HCT116 (cell line): ENCODE measurements at regions not wholly inside any gene's neighbourhood (a gene's known extent, or its start where the extent isn't known, plus 50 kb on each side); places are given as distances from the start of the nearest gene placed in this dataset.

Source experiments
- ATAC-seq: fragments of 200-7000 bp; cut with Tn5 transposase; 2 replicates; pipeline ENCODE4 v1.9.1; 2020; ENCODE audit warnings: mild to moderate bottlenecking, moderate library complexity
- BruUV-seq: library from RNA; stranded (reverse); fragments of 400-500 nt; replicated peaks from 2 replicates; lab custom pipeline; 2021; lab: Mats Ljungman, UMichigan
- CTCF ChIA-PET: fragments of 300-600 bp; sonication (Branson Sonifier 250); formaldehyde crosslinking; loops from one replicate; lab custom pipeline; 2021; ENCODE audit warnings: antibody characterized with exemption; lab: Charles Lee
- POLR2A ChIA-PET: fragments of 300-600, 350-600 bp; sonication (Branson Sonifier 250); formaldehyde crosslinking; loops from one replicate; lab custom pipeline; 2021; ENCODE audit warnings: antibody characterized with exemption; lab: Charles Lee
- RAD21 ChIA-PET, 2 experiments: fragments of 300-600 bp; sonication (Branson Sonifier 250); formaldehyde crosslinking; loops; one replicate each; lab custom pipeline; 2023; ENCODE audit warnings: low total read pairs in 2 of 2; ENCODE audit not compliant: uncharacterized antibody in 2 of 2, unreplicated experiment in 2 of 2, low non-redundant PET in 1 of 2; lab: Charles Lee
- DNase-seq: peaks from one replicate; pipeline ENCODE4 v3.0.0-alpha.2; 2010; ENCODE audit warnings: low read depth, low spot score
- H2AFZ ChIP-seq: fragments of 200-600 bp; shearing (Covaris generic), sonication (generic); 2 replicates; pipeline ENCODE4 v1.6.1; 2017; ENCODE audit warnings: low read depth, mixed run types, mixed read lengths, antibody characterized with exemption, low read length; ENCODE audit not compliant: poor library complexity, severe bottlenecking
- H3K27ac ChIP-seq: 2 replicates; pipeline ENCODE4 v1.5.1; 2012; ENCODE audit warnings: low read depth, low read length
- H3K27me3 ChIP-seq: fragments of 200-600 bp; sonication (generic); 2 replicates; pipeline ENCODE4 v1.6.1; 2016; ENCODE audit warnings: mixed run types, low read length, mixed read lengths; ENCODE audit not compliant: insufficient read depth
- H3K36me3 ChIP-seq, 2 experiments: fragments of 200-500 bp in 1 of 2; fragments of 200-600 bp in 1 of 2; sonication (Bioruptor generic) in 1 of 2; sonication (generic) in 1 of 2; 2 replicates each; pipeline versions ENCODE4 v1.5.1 to v1.6.1; 2014 to 2016; ENCODE audit warnings: low read length in 2 of 2, inconsistent platforms in 1 of 2, mixed read lengths in 1 of 2, mixed run types in 1 of 2; ENCODE audit not compliant: insufficient read depth in 2 of 2, control insufficient read depth in 1 of 2
- H3K4me1 ChIP-seq, 2 experiments: fragments of 200-600 bp in 1 of 2; sonication (generic) in 1 of 2; 2 replicates each; pipeline versions ENCODE4 v1.5.1 to v1.6.1; 2012 to 2017; ENCODE audit warnings: low read length in 2 of 2, inconsistent platforms in 1 of 2, mild to moderate bottlenecking in 1 of 2, mixed read lengths in 1 of 2, mixed run types in 1 of 2, moderate library complexity in 1 of 2; ENCODE audit not compliant: insufficient read depth in 2 of 2, control insufficient read depth in 1 of 2
- H3K4me2 ChIP-seq: fragments of 200-600 bp; sonication (generic); 2 replicates; pipeline ENCODE4 v1.6.1; 2017; ENCODE audit warnings: mixed run types, low read length, mixed read lengths
- H3K4me3 ChIP-seq, 2 experiments: fragments of 200-600 bp in 1 of 2; sonication (generic) in 1 of 2; replicated peaks in 1 of 2; 2 replicates each; pipeline ENCODE4 v1.5.1; 2011 to 2016; ENCODE audit warnings: low read length in 2 of 2, control low read depth in 1 of 2, low read depth in 1 of 2, mild to moderate bottlenecking in 1 of 2, mixed read lengths in 1 of 2, mixed run types in 1 of 2
- H3K79me2 ChIP-seq: fragments of 200-600 bp; sonication (generic); 2 replicates; pipeline ENCODE4 v1.6.1; 2017; ENCODE audit warnings: mild to moderate bottlenecking, mixed run types, low read length, moderate library complexity, mixed read lengths; ENCODE audit not compliant: insufficient read depth
- H3K9ac ChIP-seq: fragments of 200-600 bp; sonication (generic); 2 replicates; pipeline ENCODE4 v1.6.1; 2016; ENCODE audit warnings: low read length, mixed read lengths
- H3K9me2 ChIP-seq: fragments of 200-600 bp; sonication (generic), shearing (Covaris generic); 2 replicates; pipeline ENCODE4 v1.6.1; 2017; ENCODE audit warnings: mixed run types, mild to moderate bottlenecking, moderate library complexity; ENCODE audit not compliant: insufficient read depth
- H3K9me3 ChIP-seq, 2 experiments: fragments of 200-500 bp in 1 of 2; fragments of 200-600 bp in 1 of 2; sonication (Bioruptor generic) in 1 of 2; sonication (generic) in 1 of 2; 2 replicates each; pipeline ENCODE4 v1.6.1; 2014 to 2017; ENCODE audit warnings: low read length in 2 of 2, mixed read lengths in 2 of 2, inconsistent platforms in 1 of 2, low read depth in 1 of 2, mild to moderate bottlenecking in 1 of 2, mixed run types in 1 of 2, moderate library complexity in 1 of 2; ENCODE audit not compliant: control insufficient read depth in 1 of 2, insufficient read depth in 1 of 2
- H4K20me1 ChIP-seq: fragments of 200-600 bp; sonication (generic), shearing (Covaris generic); 2 replicates; pipeline ENCODE4 v1.6.1; 2017; ENCODE audit warnings: mixed run types, mild to moderate bottlenecking, moderate library complexity; ENCODE audit not compliant: insufficient read depth
- CBX3 ChIP-seq: IDR thresholded peaks from 2 replicates; pipeline ENCODE4 v1.6.1; 2012; ENCODE audit warnings: low read depth
- EZH2 ChIP-seq: fragments of 200-600 bp; sonication (generic); IDR thresholded peaks from 2 replicates; pipeline ENCODE4 v1.6.1; 2017; ENCODE audit warnings: antibody characterized with exemption, mixed run types
- FOSL1 ChIP-seq: IDR thresholded peaks from 2 replicates; pipeline ENCODE4 v1.6.1; 2012; ENCODE audit warnings: low read depth
- POLR2A ChIP-seq: IDR thresholded peaks from 2 replicates; pipeline ENCODE4 v1.7.0; 2011; ENCODE audit warnings: borderline replicate concordance; ENCODE audit not compliant: insufficient read depth, insufficient read length; ENCODE audit errors: extremely low read depth
- RAD21 ChIP-seq: IDR thresholded peaks from 2 replicates; pipeline ENCODE4 v1.6.1; 2012; ENCODE audit warnings: low read depth, mild to moderate bottlenecking
- SRF ChIP-seq: IDR thresholded peaks from 2 replicates; pipeline ENCODE4 v1.6.1; 2012; ENCODE audit warnings: low read depth
- ZFX ChIP-seq: fragments of 450-650 bp; IDR thresholded peaks from 2 replicates; pipeline ENCODE4 v1.6.1; 2017
- ZNF274 ChIP-seq: fragments of 200-500 bp; sonication (Bioruptor generic); IDR thresholded peaks from 2 replicates; pipeline ENCODE4 v1.6.1; 2014; ENCODE audit warnings: mild to moderate bottlenecking, low read depth, low read length, inconsistent platforms
- intact Hi-C: fragments of 100-400 bp; cut with micrococcal nuclease; formaldehyde crosslinking; loops from 2 replicates; pipeline ENCODE4 v1.10.0; 2022
- TF ChIP-seq, protein P1 (sequence below): IDR thresholded peaks from 2 replicates; pipeline ENCODE4 v1.6.1; 2011; ENCODE audit warnings: mild to moderate bottlenecking, low read length, moderate library complexity; ENCODE audit not compliant: insufficient replicate concordance; ENCODE audit errors: extremely low read depth
- TF ChIP-seq, protein P2 (sequence below): IDR thresholded peaks from 2 replicates; pipeline ENCODE4 v1.6.1; 2012; ENCODE audit warnings: low read depth
- TF ChIP-seq, protein P3 (sequence below): IDR thresholded peaks from 2 replicates; pipeline ENCODE4 v1.6.1; 2012

DNA sequence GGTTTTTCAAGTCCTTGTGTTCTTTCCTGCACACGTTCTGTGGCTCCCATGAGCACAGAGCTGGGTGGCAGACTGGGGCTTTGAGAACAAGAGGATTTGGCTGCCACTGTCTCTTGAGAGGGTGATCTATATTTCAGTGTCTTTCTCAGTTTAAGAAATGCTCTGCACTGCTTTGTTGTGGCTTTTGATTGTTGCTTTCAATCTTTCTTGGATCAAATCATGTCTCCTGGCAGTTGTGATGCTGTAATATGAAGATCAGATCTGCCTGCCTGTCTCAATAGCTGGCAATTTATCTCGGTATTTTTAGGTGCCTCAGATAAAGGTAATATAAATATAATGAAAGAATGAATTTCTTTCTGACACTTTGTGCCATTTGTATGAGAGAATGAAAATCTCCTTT is 273.3 kb upstream of the LCORL start (continued):
- TF ChIP-seq, protein P1, sequence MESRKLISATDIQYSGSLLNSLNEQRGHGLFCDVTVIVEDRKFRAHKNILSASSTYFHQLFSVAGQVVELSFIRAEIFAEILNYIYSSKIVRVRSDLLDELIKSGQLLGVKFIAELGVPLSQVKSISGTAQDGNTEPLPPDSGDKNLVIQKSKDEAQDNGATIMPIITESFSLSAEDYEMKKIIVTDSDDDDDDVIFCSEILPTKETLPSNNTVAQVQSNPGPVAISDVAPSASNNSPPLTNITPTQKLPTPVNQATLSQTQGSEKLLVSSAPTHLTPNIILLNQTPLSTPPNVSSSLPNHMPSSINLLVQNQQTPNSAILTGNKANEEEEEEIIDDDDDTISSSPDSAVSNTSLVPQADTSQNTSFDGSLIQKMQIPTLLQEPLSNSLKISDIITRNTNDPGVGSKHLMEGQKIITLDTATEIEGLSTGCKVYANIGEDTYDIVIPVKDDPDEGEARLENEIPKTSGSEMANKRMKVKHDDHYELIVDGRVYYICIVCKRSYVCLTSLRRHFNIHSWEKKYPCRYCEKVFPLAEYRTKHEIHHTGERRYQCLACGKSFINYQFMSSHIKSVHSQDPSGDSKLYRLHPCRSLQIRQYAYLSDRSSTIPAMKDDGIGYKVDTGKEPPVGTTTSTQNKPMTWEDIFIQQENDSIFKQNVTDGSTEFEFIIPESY: no peak
- TF ChIP-seq SRF: no peak

DNA sequence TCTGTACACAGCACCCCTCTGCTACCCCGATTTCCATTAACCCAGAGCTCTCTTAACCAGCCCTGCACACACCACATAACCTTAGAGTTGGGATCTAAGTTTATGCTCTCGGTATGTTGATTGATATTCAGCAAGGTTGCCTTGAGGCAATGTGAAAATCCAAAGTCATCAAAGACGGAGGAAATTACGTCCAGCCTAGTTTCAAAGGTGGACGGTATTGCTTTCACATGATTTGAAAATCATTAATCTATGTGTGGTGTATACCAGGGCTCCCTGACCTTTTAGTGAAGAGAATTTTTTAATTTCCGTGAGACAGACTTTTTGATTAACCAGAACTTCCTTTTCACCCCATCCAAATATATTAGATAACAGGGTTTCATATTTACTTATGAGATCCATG is 272.5 kb upstream of the LCORL start:
- intact Hi-C loops: no loop called here
- TF ChIP-seq CBX3: no peak
- TF ChIP-seq ZFX: no peak
- Histone ChIP-seq H3K9me3 (no peaks in the 10 kb centered on the region), H3K27ac (no peak overlapping the region), H3K9me2 (no peaks in the 10 kb centered on the region), H3K36me3 (no peaks in the 10 kb centered on the region), H3K27me3 (peaks cover 3% of the 10 kb centered on the region; the same call in 1 of the 2 replicates), H3K4me3 (no peak overlapping the region), H3K4me1 (no peaks in the 10 kb centered on the region), H3K79me2 (no peaks in the 10 kb centered on the region), H3K4me2 (no peak overlapping the region), H2AFZ (no peak overlapping the region), H4K20me1 (no peaks in the 10 kb centered on the region), H3K9ac (no peak overlapping the region)
- ChIA-PET RAD21 (no interaction called here), CTCF (no interaction called here), POLR2A (no interaction called here)
- DNase-seq (no peak), ATAC-seq (no peak)
- BruUV-seq: no TSS peak

DNA sequence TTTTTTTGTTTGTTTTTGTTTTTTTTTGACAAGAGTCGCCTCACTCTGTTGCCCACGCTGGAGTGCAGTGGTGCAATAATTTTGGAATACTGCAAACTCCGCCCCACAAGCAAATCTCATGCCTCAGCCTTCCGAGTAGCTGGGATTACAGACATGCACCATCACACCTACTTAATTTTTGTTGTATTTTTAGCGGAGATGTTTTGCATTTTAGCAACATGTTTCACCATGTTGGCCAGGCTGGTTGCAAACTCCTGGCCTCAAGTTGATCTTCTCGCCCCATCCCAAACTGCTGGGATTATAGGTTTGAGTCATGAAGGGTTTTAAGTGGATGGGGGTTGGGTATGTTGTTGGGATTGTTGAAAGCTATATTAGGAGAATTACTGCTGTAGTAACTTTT is 270.9 kb upstream of the LCORL start:
- no peak overlapping the region for H3K4me2 ChIP-seq
- H3K9me2 ChIP-seq: no peaks in the 10 kb centered on the region
- no peaks in the 10 kb centered on the region for H3K4me1 ChIP-seq
- peaks cover 3% of the 10 kb centered on the region; the same call in 1 of the 2 replicates for H3K27me3 ChIP-seq
- no peak for DNase-seq
- H2AFZ ChIP-seq: no peak overlapping the region
- H3K9me3 ChIP-seq: no peaks in the 10 kb centered on the region
- intact Hi-C loops: no loop called here
- H3K79me2 ChIP-seq: no peaks in the 10 kb centered on the region
- no peak overlapping the region for H3K27ac ChIP-seq
- no peak for ATAC-seq
- BruUV-seq: no TSS peak
- H4K20me1 ChIP-seq: no peaks in the 10 kb centered on the region
- ChIA-PET RAD21 (no interaction called here), POLR2A (no interaction called here), CTCF (no interaction called here)
- no peaks in the 10 kb centered on the region for H3K36me3 ChIP-seq
- H3K4me3 ChIP-seq: no peak overlapping the region
- no peak overlapping the region for H3K9ac ChIP-seq
- TF ChIP-seq EZH2 (no peak), ZNF274 (no peak), ZFX (no peak), FOSL1 (no peak), SRF (no peak), RAD21 (no peak), POLR2A (no peak)
- TF ChIP-seq, protein P2, sequence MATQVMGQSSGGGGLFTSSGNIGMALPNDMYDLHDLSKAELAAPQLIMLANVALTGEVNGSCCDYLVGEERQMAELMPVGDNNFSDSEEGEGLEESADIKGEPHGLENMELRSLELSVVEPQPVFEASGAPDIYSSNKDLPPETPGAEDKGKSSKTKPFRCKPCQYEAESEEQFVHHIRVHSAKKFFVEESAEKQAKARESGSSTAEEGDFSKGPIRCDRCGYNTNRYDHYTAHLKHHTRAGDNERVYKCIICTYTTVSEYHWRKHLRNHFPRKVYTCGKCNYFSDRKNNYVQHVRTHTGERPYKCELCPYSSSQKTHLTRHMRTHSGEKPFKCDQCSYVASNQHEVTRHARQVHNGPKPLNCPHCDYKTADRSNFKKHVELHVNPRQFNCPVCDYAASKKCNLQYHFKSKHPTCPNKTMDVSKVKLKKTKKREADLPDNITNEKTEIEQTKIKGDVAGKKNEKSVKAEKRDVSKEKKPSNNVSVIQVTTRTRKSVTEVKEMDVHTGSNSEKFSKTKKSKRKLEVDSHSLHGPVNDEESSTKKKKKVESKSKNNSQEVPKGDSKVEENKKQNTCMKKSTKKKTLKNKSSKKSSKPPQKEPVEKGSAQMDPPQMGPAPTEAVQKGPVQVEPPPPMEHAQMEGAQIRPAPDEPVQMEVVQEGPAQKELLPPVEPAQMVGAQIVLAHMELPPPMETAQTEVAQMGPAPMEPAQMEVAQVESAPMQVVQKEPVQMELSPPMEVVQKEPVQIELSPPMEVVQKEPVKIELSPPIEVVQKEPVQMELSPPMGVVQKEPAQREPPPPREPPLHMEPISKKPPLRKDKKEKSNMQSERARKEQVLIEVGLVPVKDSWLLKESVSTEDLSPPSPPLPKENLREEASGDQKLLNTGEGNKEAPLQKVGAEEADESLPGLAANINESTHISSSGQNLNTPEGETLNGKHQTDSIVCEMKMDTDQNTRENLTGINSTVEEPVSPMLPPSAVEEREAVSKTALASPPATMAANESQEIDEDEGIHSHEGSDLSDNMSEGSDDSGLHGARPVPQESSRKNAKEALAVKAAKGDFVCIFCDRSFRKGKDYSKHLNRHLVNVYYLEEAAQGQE: no peak
- TF ChIP-seq, protein P1: no peak
- TF ChIP-seq, protein P3, sequence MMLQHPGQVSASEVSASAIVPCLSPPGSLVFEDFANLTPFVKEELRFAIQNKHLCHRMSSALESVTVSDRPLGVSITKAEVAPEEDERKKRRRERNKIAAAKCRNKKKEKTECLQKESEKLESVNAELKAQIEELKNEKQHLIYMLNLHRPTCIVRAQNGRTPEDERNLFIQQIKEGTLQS: no peak
